ENCODE measurements at regions not wholly inside any gene's neighbourhood (a gene's known extent, or its start where the extent isn't known, plus 50 kb on each side); places are given as distances from the start of the nearest gene placed in this dataset.

GRCh38 chr3:144496141-144496835 lies 524.7 kb downstream of the DIPK2A start:
- Histone ChIP-seq H3F3A (ENCODE audit: control insufficient read depth, insufficient read depth) (no peaks in the 10 kb centered on the region), H3K27me3 (ENCODE audit: control insufficient read depth, low read length) (no peaks in the 10 kb centered on the region), H3K79me2 (ENCODE audit: control insufficient read depth, low read length) (no peaks in the 10 kb centered on the region), H3K4me2 (ENCODE audit: low read length) (no peak overlapping the region), H3K4me1 (ENCODE audit: control insufficient read depth, low read length) (no peaks in the 10 kb centered on the region), H3K9me2 (replicated peaks; ENCODE audit: control insufficient read depth, low read length) (no peaks in the 10 kb centered on the region), H4K20me1 (ENCODE audit: control insufficient read depth, insufficient read depth, low read depth, low read length) (no peaks in the 10 kb centered on the region), H3K9me3 (ENCODE audit: control insufficient read depth, insufficient read depth, low read length) (no peaks in the 10 kb centered on the region), H3K27ac (ENCODE audit: low read depth, low read length) (no peak overlapping the region), H3K36me3 (ENCODE audit: control insufficient read depth, low read length) (no peaks in the 10 kb centered on the region), H3K4me3 (ENCODE audit: low read length) (no peak overlapping the region)
- TF ChIP-seq CTCF (IDR thresholded peaks at IDR 0.05; ENCODE audit: low read depth, low read length, poor library complexity, severe bottlenecking) (no peak), EZH2phosphoT487 (IDR thresholded peaks at IDR 0.05; ENCODE audit: borderline replicate concordance, low read length) (no peak)

- Histone ChIP-seq H3K36me3 (ENCODE audit: control insufficient read depth, low read length) (no peaks in the 10 kb centered on the region), H3F3A (ENCODE audit: control insufficient read depth, insufficient read depth) (no peaks in the 10 kb centered on the region), H3K9me3 (ENCODE audit: control insufficient read depth, insufficient read depth, low read length) (no peaks in the 10 kb centered on the region), H3K79me2 (ENCODE audit: control insufficient read depth, low read length) (no peaks in the 10 kb centered on the region), H4K20me1 (ENCODE audit: control insufficient read depth, insufficient read depth, low read depth, low read length) (no peaks in the 10 kb centered on the region), H3K9me2 (replicated peaks; ENCODE audit: control insufficient read depth, low read length) (no peaks in the 10 kb centered on the region), H3K27ac (ENCODE audit: low read depth, low read length) (no peak overlapping the region), H3K4me1 (ENCODE audit: control insufficient read depth, low read length) (no peaks in the 10 kb centered on the region), H3K27me3 (ENCODE audit: control insufficient read depth, low read length) (no peaks in the 10 kb centered on the region), H3K4me2 (ENCODE audit: low read length) (no peak overlapping the region), H3K4me3 (ENCODE audit: low read length) (no peak overlapping the region)
- TF ChIP-seq EZH2phosphoT487 (IDR thresholded peaks at IDR 0.05; ENCODE audit: borderline replicate concordance, low read length): no peak
- TF ChIP-seq CTCF (IDR thresholded peaks at IDR 0.05; ENCODE audit: low read depth, low read length, poor library complexity, severe bottlenecking): no peak
Measured at GRCh38 chr3:144497452-144497851, 525.8 kb downstream of the DIPK2A start.

- H3K4me1 ChIP-seq (ENCODE audit: control insufficient read depth, low read length): no peaks in the 10 kb centered on the region
- no peaks in the 10 kb centered on the region for H3K27me3 ChIP-seq (ENCODE audit: control insufficient read depth, low read length)
- H3F3A ChIP-seq (ENCODE audit: control insufficient read depth, insufficient read depth): no peaks in the 10 kb centered on the region
- H3K9me3 ChIP-seq (ENCODE audit: control insufficient read depth, insufficient read depth, low read length): no peaks in the 10 kb centered on the region; the same call in 1 of the 2 replicates
- H3K9me2 ChIP-seq (replicated peaks; ENCODE audit: control insufficient read depth, low read length): no peaks in the 10 kb centered on the region
- no peaks in the 10 kb centered on the region for H4K20me1 ChIP-seq (ENCODE audit: control insufficient read depth, insufficient read depth, low read depth, low read length)
- H3K4me3 ChIP-seq (ENCODE audit: low read length): no peak overlapping the region
- TF ChIP-seq EZH2phosphoT487 (IDR thresholded peaks at IDR 0.05; ENCODE audit: borderline replicate concordance, low read length) (no peak), CTCF (IDR thresholded peaks at IDR 0.05; ENCODE audit: low read depth, low read length, poor library complexity, severe bottlenecking) (no peak)
- H3K36me3 ChIP-seq (ENCODE audit: control insufficient read depth, low read length): no peaks in the 10 kb centered on the region
- H3K4me2 ChIP-seq (ENCODE audit: low read length): no peak overlapping the region
- H3K27ac ChIP-seq (ENCODE audit: low read depth, low read length): no peak overlapping the region
- H3K79me2 ChIP-seq (ENCODE audit: control insufficient read depth, low read length): no peaks in the 10 kb centered on the region
Measured at GRCh38 chr3:144499001-144499930, 527.6 kb downstream of the DIPK2A start.

Measured in DOHH2 (cell line).